HEK293 (cell line): ENCODE measurements at regions not wholly inside any gene's neighbourhood (a gene's known extent, or its start where the extent isn't known, plus 50 kb on each side); places are given as distances from the start of the nearest gene placed in this dataset.
"Not testable (repeated sequence)": the region's sequence is repeated elsewhere in the genome, so short reads cannot be mapped to it uniquely, and the experiment has no call there.

Experiments
- CTCF ChIA-PET: fragments of 350-600 bp; formaldehyde crosslinking; extraction: SDS; loops from one replicate; lab custom pipeline; 2021; ENCODE audit warnings: antibody characterized with exemption; lab: Yijun Ruan, JAX
- POLR2A ChIA-PET: fragments of 300-600 bp; formaldehyde crosslinking; extraction: SDS; loops from one replicate; lab custom pipeline; 2020; ENCODE audit warnings: antibody characterized with exemption, inconsistent platforms; lab: Yijun Ruan, JAX
- H3K27ac ChIP-seq: fragments of 200-500 bp; sonication (Bioruptor generic); 2 replicates; pipeline ENCODE4 v1.5.1; 2014; ENCODE audit warnings: low read depth, low read length, control low read depth, inconsistent platforms; ENCODE audit errors: extremely low read depth
- H3K36me3 ChIP-seq, 2 experiments: fragments of 200-500 bp in 1 of 2; sonication (Bioruptor generic) in 1 of 2; 1 replicate in 1 of 2; 2 replicates in 1 of 2; pipeline ENCODE4 v1.5.1; 2014 to 2017; ENCODE audit warnings: inconsistent platforms in 2 of 2, low read length in 2 of 2; ENCODE audit not compliant: control insufficient read depth in 2 of 2, insufficient read depth in 1 of 2
- H3K4me1 ChIP-seq: fragments of 200-500 bp; sonication (Bioruptor generic); 2 replicates; pipeline ENCODE4 v1.5.1; 2014; ENCODE audit warnings: mild to moderate bottlenecking, low read length, inconsistent platforms; ENCODE audit not compliant: control insufficient read depth, insufficient read depth
- H3K4me3 ChIP-seq: 2 replicates; pipeline ENCODE4 v1.5.1; 2011; ENCODE audit warnings: low read depth, mild to moderate bottlenecking, control low read depth, low read length, moderate library complexity
- H3K9me3 ChIP-seq: fragments of 200-500 bp; sonication (Bioruptor generic); 2 replicates; pipeline ENCODE4 v1.5.1; 2014; ENCODE audit warnings: low read depth, low read length, inconsistent platforms; ENCODE audit not compliant: control insufficient read depth, insufficient read depth
- GLI4 ChIP-seq: fragments of 450-650 bp; formaldehyde crosslinking; IDR thresholded peaks from 2 replicates; pipeline ENCODE4 v1.5.1; 2016; ENCODE audit warnings: missing biosample characterization, missing genetic modification characterization
- SETDB1 ChIP-seq: IDR thresholded peaks from one replicate; pipeline ENCODE4 v1.6.1; 2017; ENCODE audit warnings: mild to moderate bottlenecking, low read length, moderate library complexity, mixed read lengths; ENCODE audit not compliant: insufficient read length
- TRIM28 ChIP-seq: IDR thresholded peaks from 2 replicates; pipeline ENCODE4 v1.6.1; 2011; ENCODE audit warnings: low read length, control low read depth, borderline replicate concordance
- YY1 ChIP-seq: fragments of 450-650 bp; formaldehyde crosslinking; IDR thresholded peaks from 2 replicates; pipeline ENCODE4 v1.5.1; 2018; ENCODE audit warnings: missing biosample characterization, missing genetic modification characterization
- ZBTB20 ChIP-seq: fragments of 450-650 bp; formaldehyde crosslinking; IDR thresholded peaks from 2 replicates; pipeline ENCODE4 v1.5.1; 2016; ENCODE audit warnings: missing biosample characterization, missing genetic modification characterization
- ZBTB8A ChIP-seq: fragments of 450-650 bp; formaldehyde crosslinking; IDR thresholded peaks from 2 replicates; pipeline ENCODE4 v1.5.1; 2016; ENCODE audit warnings: missing biosample characterization, missing genetic modification characterization
- ZFP37 ChIP-seq: fragments of 450-650 bp; formaldehyde crosslinking; IDR thresholded peaks from 2 replicates; pipeline ENCODE4 v1.5.1; 2016; ENCODE audit warnings: missing biosample characterization, missing genetic modification characterization
- ZNF138 ChIP-seq: fragments of 450-650 bp; formaldehyde crosslinking; IDR thresholded peaks from 2 replicates; pipeline ENCODE4 v1.5.1; 2016; ENCODE audit warnings: missing biosample characterization, missing genetic modification characterization, borderline replicate concordance
- ZNF211 ChIP-seq: fragments of 450-650 bp; formaldehyde crosslinking; IDR thresholded peaks from 2 replicates; pipeline ENCODE4 v1.5.1; 2016; ENCODE audit warnings: low read depth, missing biosample characterization, missing genetic modification characterization
- ZNF350 ChIP-seq: fragments of 450-650 bp; formaldehyde crosslinking; IDR thresholded peaks from 2 replicates; pipeline ENCODE4 v1.5.0; 2017; ENCODE audit warnings: missing biosample characterization, mild to moderate bottlenecking, missing genetic modification characterization
- ZNF610 ChIP-seq: fragments of 450-650 bp; formaldehyde crosslinking; IDR thresholded peaks from 2 replicates; pipeline ENCODE4 v1.5.1; 2016; ENCODE audit warnings: missing biosample characterization, missing genetic modification characterization, borderline replicate concordance
- ZNF629 ChIP-seq: fragments of 450-650 bp; formaldehyde crosslinking; IDR thresholded peaks from 2 replicates; pipeline ENCODE4 v1.5.1; 2017; ENCODE audit warnings: missing biosample characterization, missing genetic modification characterization
- ZNF837 ChIP-seq: fragments of 450-650 bp; formaldehyde crosslinking; IDR thresholded peaks from 2 replicates; pipeline ENCODE4 v1.5.1; 2016; ENCODE audit warnings: missing biosample characterization, missing genetic modification characterization
- TF ChIP-seq, protein P1 (sequence below): fragments of 450-650 bp; formaldehyde crosslinking; IDR thresholded peaks from 2 replicates; pipeline ENCODE4 v1.5.1; 2016; ENCODE audit warnings: missing biosample characterization, missing genetic modification characterization
- TF ChIP-seq, protein P2 (sequence below): fragments of 450-650 bp; formaldehyde crosslinking; IDR thresholded peaks from 2 replicates; pipeline ENCODE4 v1.5.1; 2016; ENCODE audit warnings: missing biosample characterization, missing genetic modification characterization
- TF ChIP-seq, protein P3 (sequence below): fragments of 450-650 bp; formaldehyde crosslinking; IDR thresholded peaks from 2 replicates; pipeline ENCODE4 v1.5.1; 2016; ENCODE audit warnings: missing biosample characterization, missing genetic modification characterization
- TF ChIP-seq, protein P4 (sequence below): fragments of 450-650 bp; formaldehyde crosslinking; IDR thresholded peaks from 2 replicates; pipeline ENCODE4 v1.5.1; 2016; ENCODE audit warnings: missing biosample characterization, missing genetic modification characterization
- TF ChIP-seq, protein P5 (sequence below): fragments of 450-650 bp; formaldehyde crosslinking; IDR thresholded peaks from 2 replicates; pipeline ENCODE4 v1.5.1; 2016; ENCODE audit warnings: missing biosample characterization, missing genetic modification characterization, borderline replicate concordance
- TF ChIP-seq, protein P6 (sequence below): fragments of 450-650 bp; formaldehyde crosslinking; IDR thresholded peaks from 2 replicates; pipeline ENCODE4 v1.5.1; 2017; ENCODE audit warnings: missing biosample characterization, missing genetic modification characterization

DNA sequence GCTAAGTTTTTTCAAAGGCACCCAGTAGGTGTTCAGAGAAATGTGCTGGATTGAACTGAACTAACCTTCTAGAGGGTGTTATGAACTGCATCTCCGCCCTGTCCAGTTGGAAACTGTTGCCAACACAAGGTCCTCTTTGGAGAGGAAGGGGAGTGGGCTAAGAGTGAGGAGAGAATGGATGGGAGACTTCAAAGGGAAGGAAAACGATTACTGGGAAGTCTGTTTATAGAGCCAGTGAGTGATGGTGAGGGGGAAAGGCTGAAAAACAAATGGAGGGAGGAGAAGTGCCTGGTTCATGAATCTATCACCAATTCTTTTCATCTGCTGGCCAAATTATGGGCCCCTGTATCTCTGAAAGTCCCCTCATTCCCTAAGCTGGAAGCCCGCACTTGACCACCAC, 86.0 kb upstream of the TBX5 start:
- Histone ChIP-seq H3K4me3 (no peak overlapping the region), H3K9me3 (no peaks in the 10 kb centered on the region)
- TF ChIP-seq, protein P1, sequence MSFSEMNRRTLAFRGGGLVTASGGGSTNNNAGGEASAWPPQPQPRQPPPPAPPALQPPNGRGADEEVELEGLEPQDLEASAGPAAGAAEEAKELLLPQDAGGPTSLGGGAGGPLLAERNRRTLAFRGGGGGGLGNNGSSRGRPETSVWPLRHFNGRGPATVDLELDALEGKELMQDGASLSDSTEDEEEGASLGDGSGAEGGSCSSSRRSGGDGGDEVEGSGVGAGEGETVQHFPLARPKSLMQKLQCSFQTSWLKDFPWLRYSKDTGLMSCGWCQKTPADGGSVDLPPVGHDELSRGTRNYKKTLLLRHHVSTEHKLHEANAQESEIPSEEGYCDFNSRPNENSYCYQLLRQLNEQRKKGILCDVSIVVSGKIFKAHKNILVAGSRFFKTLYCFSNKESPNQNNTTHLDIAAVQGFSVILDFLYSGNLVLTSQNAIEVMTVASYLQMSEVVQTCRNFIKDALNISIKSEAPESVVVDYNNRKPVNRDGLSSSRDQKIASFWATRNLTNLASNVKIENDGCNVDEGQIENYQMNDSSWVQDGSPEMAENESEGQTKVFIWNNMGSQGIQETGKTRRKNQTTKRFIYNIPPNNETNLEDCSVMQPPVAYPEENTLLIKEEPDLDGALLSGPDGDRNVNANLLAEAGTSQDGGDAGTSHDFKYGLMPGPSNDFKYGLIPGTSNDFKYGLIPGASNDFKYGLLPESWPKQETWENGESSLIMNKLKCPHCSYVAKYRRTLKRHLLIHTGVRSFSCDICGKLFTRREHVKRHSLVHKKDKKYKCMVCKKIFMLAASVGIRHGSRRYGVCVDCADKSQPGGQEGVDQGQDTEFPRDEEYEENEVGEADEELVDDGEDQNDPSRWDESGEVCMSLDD (tag by site-specific recombination): no peak
- TF ChIP-seq, protein P2, sequence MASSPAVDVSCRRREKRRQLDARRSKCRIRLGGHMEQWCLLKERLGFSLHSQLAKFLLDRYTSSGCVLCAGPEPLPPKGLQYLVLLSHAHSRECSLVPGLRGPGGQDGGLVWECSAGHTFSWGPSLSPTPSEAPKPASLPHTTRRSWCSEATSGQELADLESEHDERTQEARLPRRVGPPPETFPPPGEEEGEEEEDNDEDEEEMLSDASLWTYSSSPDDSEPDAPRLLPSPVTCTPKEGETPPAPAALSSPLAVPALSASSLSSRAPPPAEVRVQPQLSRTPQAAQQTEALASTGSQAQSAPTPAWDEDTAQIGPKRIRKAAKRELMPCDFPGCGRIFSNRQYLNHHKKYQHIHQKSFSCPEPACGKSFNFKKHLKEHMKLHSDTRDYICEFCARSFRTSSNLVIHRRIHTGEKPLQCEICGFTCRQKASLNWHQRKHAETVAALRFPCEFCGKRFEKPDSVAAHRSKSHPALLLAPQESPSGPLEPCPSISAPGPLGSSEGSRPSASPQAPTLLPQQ (tag by site-specific recombination): no peak
- TF ChIP-seq TRIM28 (no peak), ZNF350 (tag by site-specific recombination) (no peak), ZBTB8A (tag by site-specific recombination) (no peak), ZNF211 (tag by site-specific recombination) (no peak), ZFP37 (no peak), ZBTB20 (tag by site-specific recombination) (no peak), YY1 (no peak), ZNF837 (tag by site-specific recombination) (no peak), GLI4 (tag by site-specific recombination) (no peak), SETDB1 (no peak)
- TF ChIP-seq, protein P3, sequence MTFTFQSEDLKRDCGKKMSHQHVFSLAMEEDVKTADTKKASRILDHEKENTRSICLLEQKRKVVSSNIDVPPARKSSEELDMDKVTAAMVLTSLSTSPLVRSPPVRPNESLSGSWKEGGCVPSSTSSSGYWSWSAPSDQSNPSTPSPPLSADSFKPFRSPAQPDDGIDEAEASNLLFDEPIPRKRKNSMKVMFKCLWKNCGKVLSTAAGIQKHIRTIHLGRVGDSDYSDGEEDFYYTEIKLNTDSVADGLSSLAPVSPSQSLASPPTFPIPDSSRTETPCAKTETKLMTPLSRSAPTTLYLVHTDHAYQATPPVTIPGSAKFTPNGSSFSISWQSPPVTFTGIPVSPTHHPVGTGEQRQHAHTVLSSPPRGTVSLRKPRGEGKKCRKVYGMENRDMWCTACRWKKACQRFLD (tag by site-specific recombination): no peak
- TF ChIP-seq, protein P4, sequence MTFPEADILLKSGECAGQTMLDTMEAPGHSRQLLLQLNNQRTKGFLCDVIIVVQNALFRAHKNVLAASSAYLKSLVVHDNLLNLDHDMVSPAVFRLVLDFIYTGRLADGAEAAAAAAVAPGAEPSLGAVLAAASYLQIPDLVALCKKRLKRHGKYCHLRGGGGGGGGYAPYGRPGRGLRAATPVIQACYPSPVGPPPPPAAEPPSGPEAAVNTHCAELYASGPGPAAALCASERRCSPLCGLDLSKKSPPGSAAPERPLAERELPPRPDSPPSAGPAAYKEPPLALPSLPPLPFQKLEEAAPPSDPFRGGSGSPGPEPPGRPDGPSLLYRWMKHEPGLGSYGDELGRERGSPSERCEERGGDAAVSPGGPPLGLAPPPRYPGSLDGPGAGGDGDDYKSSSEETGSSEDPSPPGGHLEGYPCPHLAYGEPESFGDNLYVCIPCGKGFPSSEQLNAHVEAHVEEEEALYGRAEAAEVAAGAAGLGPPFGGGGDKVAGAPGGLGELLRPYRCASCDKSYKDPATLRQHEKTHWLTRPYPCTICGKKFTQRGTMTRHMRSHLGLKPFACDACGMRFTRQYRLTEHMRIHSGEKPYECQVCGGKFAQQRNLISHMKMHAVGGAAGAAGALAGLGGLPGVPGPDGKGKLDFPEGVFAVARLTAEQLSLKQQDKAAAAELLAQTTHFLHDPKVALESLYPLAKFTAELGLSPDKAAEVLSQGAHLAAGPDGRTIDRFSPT: no peak
- TF ChIP-seq, all 188 proteins: peak for 0
- H3K4me1 ChIP-seq: no peaks in the 10 kb centered on the region
- H3K36me3 ChIP-seq: no peaks in the 10 kb centered on the region
- CTCF ChIA-PET: interaction anchor here (0.6 to 2.0 kb wide), 2 partner anchors 16 to 214 kb away, joined by 3 to 6 read pairs; no protein-coding TSS in a partner anchor
- POLR2A ChIA-PET: no interaction called here
- no peak overlapping the region for H3K27ac ChIP-seq

DNA sequence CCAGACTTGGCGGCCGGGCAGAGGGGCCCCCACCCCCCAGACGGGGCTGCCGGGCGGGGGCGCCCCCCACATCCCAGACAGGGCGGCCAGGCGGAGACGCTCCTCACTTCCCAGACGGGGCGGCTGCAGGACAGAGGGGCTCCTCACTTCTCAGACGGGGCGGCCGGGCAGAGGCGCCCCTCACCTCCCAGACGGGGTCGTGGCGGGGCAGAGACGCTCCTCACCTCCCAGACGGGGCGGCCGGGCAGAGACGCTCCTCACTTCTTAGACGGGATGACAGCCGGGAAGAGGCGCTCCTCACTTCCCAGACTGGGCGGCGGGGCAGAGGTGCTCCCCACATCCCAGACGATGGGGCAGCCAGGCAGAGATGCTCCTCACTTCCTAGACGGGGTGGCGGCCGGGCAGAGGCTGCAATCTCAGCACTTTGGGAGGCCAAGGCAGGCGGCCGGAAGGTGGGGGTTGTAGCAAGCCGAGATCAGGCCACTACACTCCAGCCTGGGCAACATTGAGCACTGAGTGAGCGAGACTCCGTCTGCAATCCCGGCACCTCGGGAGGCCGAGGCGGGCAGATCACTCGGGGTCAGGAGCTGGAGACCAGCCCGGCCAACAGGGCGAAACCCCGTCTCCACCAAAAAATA, 79.0 kb upstream of the TBX5 start:
- CTCF ChIA-PET, H3K27ac ChIP-seq, H3K4me1 ChIP-seq, POLR2A ChIA-PET, H3K9me3 ChIP-seq, H3K4me3 ChIP-seq, H3K36me3 ChIP-seq: not testable (repeated sequence)

DNA sequence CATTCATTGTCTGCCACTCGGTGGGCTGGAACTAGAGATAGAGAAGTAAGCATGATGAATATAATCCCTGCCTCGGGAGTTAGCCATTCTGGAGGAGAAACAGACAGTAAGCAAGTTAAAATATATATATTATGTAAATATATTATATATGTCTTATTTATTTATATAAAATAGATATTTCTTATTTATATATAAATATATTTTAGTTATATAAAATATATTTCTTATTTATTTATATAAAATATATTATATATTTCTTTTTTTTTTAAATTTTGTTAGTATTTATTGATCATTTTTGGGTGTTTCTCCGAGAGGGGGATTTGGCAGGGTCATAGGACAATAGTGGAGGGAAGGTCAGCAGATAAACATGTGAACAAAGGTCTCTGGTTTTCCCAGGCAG, 78.1 kb upstream of the TBX5 start:
- ChIA-PET CTCF (no interaction called here), POLR2A (no interaction called here)
- Histone ChIP-seq H3K9me3 (no peaks in the 10 kb centered on the region), H3K36me3 (no peaks in the 10 kb centered on the region), H3K4me1 (no peaks in the 10 kb centered on the region), H3K27ac (no peak overlapping the region), H3K4me3 (no peak overlapping the region)
- no peak for TF ChIP-seq ZNF629 (tag by site-specific recombination)
- TF ChIP-seq, protein P5, sequence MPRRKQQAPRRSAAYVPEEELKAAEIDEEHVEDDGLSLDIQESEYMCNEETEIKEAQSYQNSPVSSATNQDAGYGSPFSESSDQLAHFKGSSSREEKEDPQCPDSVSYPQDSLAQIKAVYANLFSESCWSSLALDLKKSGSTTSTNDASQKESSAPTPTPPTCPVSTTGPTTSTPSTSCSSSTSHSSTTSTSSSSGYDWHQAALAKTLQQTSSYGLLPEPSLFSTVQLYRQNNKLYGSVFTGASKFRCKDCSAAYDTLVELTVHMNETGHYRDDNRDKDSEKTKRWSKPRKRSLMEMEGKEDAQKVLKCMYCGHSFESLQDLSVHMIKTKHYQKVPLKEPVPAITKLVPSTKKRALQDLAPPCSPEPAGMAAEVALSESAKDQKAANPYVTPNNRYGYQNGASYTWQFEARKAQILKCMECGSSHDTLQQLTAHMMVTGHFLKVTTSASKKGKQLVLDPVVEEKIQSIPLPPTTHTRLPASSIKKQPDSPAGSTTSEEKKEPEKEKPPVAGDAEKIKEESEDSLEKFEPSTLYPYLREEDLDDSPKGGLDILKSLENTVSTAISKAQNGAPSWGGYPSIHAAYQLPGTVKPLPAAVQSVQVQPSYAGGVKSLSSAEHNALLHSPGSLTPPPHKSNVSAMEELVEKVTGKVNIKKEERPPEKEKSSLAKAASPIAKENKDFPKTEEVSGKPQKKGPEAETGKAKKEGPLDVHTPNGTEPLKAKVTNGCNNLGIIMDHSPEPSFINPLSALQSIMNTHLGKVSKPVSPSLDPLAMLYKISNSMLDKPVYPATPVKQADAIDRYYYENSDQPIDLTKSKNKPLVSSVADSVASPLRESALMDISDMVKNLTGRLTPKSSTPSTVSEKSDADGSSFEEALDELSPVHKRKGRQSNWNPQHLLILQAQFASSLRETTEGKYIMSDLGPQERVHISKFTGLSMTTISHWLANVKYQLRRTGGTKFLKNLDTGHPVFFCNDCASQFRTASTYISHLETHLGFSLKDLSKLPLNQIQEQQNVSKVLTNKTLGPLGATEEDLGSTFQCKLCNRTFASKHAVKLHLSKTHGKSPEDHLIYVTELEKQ (tag by site-specific recombination): no peak
- TF ChIP-seq, protein P6, sequence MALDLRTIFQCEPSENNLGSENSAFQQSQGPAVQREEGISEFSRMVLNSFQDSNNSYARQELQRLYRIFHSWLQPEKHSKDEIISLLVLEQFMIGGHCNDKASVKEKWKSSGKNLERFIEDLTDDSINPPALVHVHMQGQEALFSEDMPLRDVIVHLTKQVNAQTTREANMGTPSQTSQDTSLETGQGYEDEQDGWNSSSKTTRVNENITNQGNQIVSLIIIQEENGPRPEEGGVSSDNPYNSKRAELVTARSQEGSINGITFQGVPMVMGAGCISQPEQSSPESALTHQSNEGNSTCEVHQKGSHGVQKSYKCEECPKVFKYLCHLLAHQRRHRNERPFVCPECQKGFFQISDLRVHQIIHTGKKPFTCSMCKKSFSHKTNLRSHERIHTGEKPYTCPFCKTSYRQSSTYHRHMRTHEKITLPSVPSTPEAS (tag by site-specific recombination): no peak
- TF ChIP-seq ZNF610 (tag by site-specific recombination): no peak
- TF ChIP-seq ZNF138 (tag by site-specific recombination): no peak
